ENCODE measurements at regions not wholly inside any gene's neighbourhood (a gene's known extent, or its start where the extent isn't known, plus 50 kb on each side); places are given as distances from the start of the nearest gene placed in this dataset.

DNA sequence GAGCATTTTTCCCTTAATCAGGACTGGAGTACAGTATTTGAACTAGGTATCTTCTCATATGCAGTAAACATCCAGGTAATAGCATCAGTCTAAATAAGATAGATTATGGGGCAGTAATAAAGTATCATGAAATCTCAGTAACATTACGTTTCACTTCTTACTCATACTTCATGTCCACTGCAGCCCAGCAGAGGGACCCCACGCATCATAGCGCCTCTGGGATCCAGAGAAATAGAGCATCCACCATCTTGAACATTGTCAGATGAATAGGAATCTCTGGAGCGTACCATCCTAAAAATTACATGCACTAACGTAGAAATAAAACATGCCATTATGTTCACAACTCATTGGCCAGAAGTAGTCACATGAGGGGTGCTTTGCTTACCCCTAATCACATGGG lies 499.0 kb downstream of the CPS1 start:
- no peaks in the 10 kb centered on the region for H3K79me2 ChIP-seq (ENCODE audit: insufficient read depth, low read length)
- no peaks in the 10 kb centered on the region for H3K4me1 ChIP-seq (ENCODE audit: insufficient read depth, low read length)
- H3K27me3 ChIP-seq (ENCODE audit: insufficient read depth, low read length, poor library complexity), result no peaks in the 10 kb centered on the region
- TF ChIP-seq, protein P1, sequence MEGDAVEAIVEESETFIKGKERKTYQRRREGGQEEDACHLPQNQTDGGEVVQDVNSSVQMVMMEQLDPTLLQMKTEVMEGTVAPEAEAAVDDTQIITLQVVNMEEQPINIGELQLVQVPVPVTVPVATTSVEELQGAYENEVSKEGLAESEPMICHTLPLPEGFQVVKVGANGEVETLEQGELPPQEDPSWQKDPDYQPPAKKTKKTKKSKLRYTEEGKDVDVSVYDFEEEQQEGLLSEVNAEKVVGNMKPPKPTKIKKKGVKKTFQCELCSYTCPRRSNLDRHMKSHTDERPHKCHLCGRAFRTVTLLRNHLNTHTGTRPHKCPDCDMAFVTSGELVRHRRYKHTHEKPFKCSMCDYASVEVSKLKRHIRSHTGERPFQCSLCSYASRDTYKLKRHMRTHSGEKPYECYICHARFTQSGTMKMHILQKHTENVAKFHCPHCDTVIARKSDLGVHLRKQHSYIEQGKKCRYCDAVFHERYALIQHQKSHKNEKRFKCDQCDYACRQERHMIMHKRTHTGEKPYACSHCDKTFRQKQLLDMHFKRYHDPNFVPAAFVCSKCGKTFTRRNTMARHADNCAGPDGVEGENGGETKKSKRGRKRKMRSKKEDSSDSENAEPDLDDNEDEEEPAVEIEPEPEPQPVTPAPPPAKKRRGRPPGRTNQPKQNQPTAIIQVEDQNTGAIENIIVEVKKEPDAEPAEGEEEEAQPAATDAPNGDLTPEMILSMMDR (IDR thresholded peaks at IDR 0.05; ENCODE audit: borderline replicate concordance, extremely low read depth, low read length, poor library complexity, severe bottlenecking), result peak; percentile 15
- no peak for TF ChIP-seq EZH2 (IDR thresholded peaks at IDR 0.05; ENCODE audit: borderline replicate concordance, low read depth, low read length, severe bottlenecking)
- no peak overlapping the region for H3K4me3 ChIP-seq (ENCODE audit: low read depth in 1 of 2, low read length in 2 of 2)
- no peaks in the 10 kb centered on the region for H3K36me3 ChIP-seq (ENCODE audit: insufficient read depth, low read length)
- no peak overlapping the region for H3K4me2 ChIP-seq (ENCODE audit: insufficient read depth, low read length)
- H4K20me1 ChIP-seq (ENCODE audit: insufficient read depth, low read length), result no peaks in the 10 kb centered on the region
- DNase-seq (no peak), ATAC-seq (ENCODE audit: insufficient read depth, low read depth) (no peak)
- H3K27ac ChIP-seq (ENCODE audit: low read length), result no peak overlapping the region
- no peak overlapping the region for H3K9ac ChIP-seq (ENCODE audit: low read depth, low read length)
- H2AFZ ChIP-seq (ENCODE audit: low read depth, low read length), result no peak overlapping the region
- H3K9me3 ChIP-seq (ENCODE audit: insufficient read depth, low read length, severe bottlenecking), result no peaks in the 10 kb centered on the region

DNA sequence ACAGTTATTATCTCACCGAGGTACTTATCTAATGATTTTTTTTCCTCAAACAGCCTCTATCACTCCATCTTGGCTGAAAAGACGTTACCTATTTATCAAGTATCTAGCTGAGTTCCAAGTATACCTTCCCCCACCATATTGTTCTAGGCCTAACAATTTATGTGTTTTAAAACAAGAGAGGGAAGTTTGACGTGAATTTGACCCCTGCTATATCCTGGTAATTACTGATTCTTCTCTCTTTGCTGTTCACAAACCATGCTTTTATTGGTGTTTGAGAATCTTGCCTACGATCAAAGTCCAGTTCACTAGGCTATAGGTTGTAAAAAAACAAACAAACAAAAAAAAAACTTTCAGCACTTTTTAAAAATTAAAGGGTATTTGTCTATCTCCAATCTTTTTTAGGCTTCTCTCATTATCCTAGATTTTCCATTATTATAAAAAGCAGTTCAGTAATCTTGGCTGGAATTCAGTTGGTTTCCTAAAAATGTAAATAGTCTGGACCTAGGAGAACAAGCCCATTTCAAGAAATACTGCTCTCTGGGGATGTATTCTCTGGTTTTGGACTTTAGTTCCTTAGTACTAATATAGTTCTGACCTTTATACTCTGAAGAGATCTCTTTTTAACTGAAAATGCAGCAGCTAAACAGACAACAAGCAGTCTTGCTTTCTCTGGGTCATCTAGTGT lies 505.4 kb downstream of the CPS1 start:
- Histone ChIP-seq H2AFZ (ENCODE audit: low read depth, low read length) (no peak overlapping the region), H3K9me3 (ENCODE audit: insufficient read depth, low read length, severe bottlenecking) (no peaks in the 10 kb centered on the region), H3K9ac (ENCODE audit: low read depth, low read length) (no peak overlapping the region), H3K79me2 (ENCODE audit: insufficient read depth, low read length) (no peaks in the 10 kb centered on the region), H3K4me3 (ENCODE audit: low read depth in 1 of 2, low read length in 2 of 2) (no peak overlapping the region), H3K27me3 (ENCODE audit: insufficient read depth, low read length, poor library complexity) (no peaks in the 10 kb centered on the region), H3K4me2 (ENCODE audit: insufficient read depth, low read length) (no peak overlapping the region), H4K20me1 (ENCODE audit: insufficient read depth, low read length) (no peaks in the 10 kb centered on the region), H3K36me3 (ENCODE audit: insufficient read depth, low read length) (no peaks in the 10 kb centered on the region), H3K27ac (ENCODE audit: low read length) (no peak overlapping the region), H3K4me1 (ENCODE audit: insufficient read depth, low read length) (no peaks in the 10 kb centered on the region)
- ATAC-seq (ENCODE audit: insufficient read depth, low read depth), result no peak
- TF ChIP-seq, protein P1 (IDR thresholded peaks at IDR 0.05; ENCODE audit: borderline replicate concordance, extremely low read depth, low read length, poor library complexity, severe bottlenecking), result no peak
- no peak for TF ChIP-seq EZH2 (IDR thresholded peaks at IDR 0.05; ENCODE audit: borderline replicate concordance, low read depth, low read length, severe bottlenecking)
- DNase-seq, result no peak

DNA sequence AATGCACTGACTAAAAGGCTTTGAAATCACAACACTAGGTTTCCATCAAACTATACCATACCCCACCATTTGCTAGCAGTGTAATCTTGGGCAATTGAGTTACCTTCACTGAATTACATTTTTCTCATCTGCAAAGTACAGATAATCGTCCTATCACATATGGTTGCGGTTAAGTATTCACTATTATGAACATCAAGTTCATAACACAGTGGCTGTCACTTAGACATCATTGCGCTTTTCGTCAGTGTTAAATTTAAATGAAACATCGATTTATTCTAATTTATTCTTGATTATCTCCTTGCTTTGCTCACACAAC lies 505.9 kb downstream of the CPS1 start:
- H3K27me3 ChIP-seq (ENCODE audit: insufficient read depth, low read length, poor library complexity), result no peaks in the 10 kb centered on the region
- H3K9ac ChIP-seq (ENCODE audit: low read depth, low read length), result no peak overlapping the region
- H4K20me1 ChIP-seq (ENCODE audit: insufficient read depth, low read length), result no peaks in the 10 kb centered on the region
- no peaks in the 10 kb centered on the region for H3K9me3 ChIP-seq (ENCODE audit: insufficient read depth, low read length, severe bottlenecking)
- H3K36me3 ChIP-seq (ENCODE audit: insufficient read depth, low read length), result no peaks in the 10 kb centered on the region
- H3K79me2 ChIP-seq (ENCODE audit: insufficient read depth, low read length), result no peaks in the 10 kb centered on the region
- H3K4me2 ChIP-seq (ENCODE audit: insufficient read depth, low read length), result no peak overlapping the region
- no peak overlapping the region for H3K4me3 ChIP-seq (ENCODE audit: low read depth in 1 of 2, low read length in 2 of 2)
- H2AFZ ChIP-seq (ENCODE audit: low read depth, low read length), result no peak overlapping the region
- TF ChIP-seq, protein P1 (IDR thresholded peaks at IDR 0.05; ENCODE audit: borderline replicate concordance, extremely low read depth, low read length, poor library complexity, severe bottlenecking), result no peak
- TF ChIP-seq EZH2 (IDR thresholded peaks at IDR 0.05; ENCODE audit: borderline replicate concordance, low read depth, low read length, severe bottlenecking), result no peak
- no peak overlapping the region for H3K27ac ChIP-seq (ENCODE audit: low read length)
- ATAC-seq (ENCODE audit: insufficient read depth, low read depth), result no peak
- no peaks in the 10 kb centered on the region for H3K4me1 ChIP-seq (ENCODE audit: insufficient read depth, low read length)
- DNase-seq, result no peak

Data from DND-41 (cell line).